ENCODE measurements at regions not wholly inside any gene's neighbourhood (a gene's known extent, or its start where the extent isn't known, plus 50 kb on each side); places are given as distances from the start of the nearest gene placed in this dataset.

DNA sequence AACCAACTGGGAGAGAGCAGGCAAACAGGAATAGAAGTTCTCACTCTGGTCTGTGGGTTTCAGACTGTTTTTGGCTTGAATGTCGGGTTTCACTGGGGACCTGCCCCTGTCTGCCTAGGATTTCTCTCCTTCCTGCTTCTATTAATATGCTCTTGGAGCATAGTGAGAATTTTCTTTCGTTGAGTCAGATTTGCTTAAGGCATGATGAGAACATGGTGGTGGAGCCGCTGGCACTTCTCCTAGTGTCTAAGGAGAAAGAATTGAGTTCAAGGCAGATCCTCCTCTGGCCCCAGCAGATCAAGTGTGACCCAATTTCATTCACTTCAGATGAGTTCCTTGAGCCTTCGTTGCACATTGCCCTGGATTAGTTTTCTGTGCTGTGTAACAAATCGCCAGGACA, 103.9 kb upstream of the HS6ST1 start:
- no peak for TF ChIP-seq POLR2A (IDR thresholded peaks at IDR 0.05; ENCODE audit: low read depth, low read length)
- TF ChIP-seq TAF1 (IDR thresholded peaks at IDR 0.05; ENCODE audit: low read depth, low read length) = no peak
- no peak for TF ChIP-seq POLR2AphosphoS5 (IDR thresholded peaks at IDR 0.05; ENCODE audit: low read depth, low read length)
- TF ChIP-seq SPI1 (IDR thresholded peaks at IDR 0.05; ENCODE audit: low read depth, low read length) = no peak
- TF ChIP-seq PAX5 (IDR thresholded peaks at IDR 0.05; ENCODE audit: insufficient read depth, low read length, severe bottlenecking) = no peak
- TF ChIP-seq POU2F2 (IDR thresholded peaks at IDR 0.05; ENCODE audit: low read depth, low read length) = no peak
